ENCODE measurements at regions not wholly inside any gene's neighbourhood (a gene's known extent, or its start where the extent isn't known, plus 50 kb on each side); places are given as distances from the start of the nearest gene placed in this dataset.

DNA sequence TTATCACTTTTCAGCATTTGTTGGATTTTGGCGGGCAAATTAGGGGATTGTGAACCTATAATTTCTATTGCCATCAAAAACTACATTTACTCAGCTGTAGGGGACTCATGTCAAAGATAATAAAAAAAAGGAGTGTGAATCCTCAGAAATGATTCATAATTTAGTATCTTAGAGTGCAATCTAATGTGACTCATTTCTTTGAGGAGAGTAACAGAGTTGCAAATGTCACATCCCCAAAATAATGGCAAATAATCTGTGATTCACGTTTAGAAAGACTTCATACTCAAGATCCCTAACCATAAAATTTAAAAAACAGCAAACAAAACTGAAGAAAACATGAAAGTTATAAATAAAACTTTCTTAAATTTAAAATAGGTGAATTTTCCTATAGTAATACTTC is 373.0 kb downstream of the CDH2 start:
- Histone ChIP-seq H3K9ac (ENCODE audit: low read length) (no peak overlapping the region), H3K4me1 (ENCODE audit: control insufficient read depth in 1 of 2, insufficient read depth in 2 of 2, low read length in 2 of 2) (no peaks in the 10 kb centered on the region), H3K27ac (ENCODE audit: low read depth, low read length) (no peak overlapping the region), H3K79me2 (ENCODE audit: insufficient read depth, low read length) (no peaks in the 10 kb centered on the region), H3K4me2 (ENCODE audit: low read length) (no peak overlapping the region), H2AFZ (ENCODE audit: low read depth, low read length, poor library complexity, severe bottlenecking) (no peak overlapping the region), H3K4me3 (replicated peaks in 1 of 2; ENCODE audit: low read depth in 1 of 2, low read length in 2 of 2) (no peak overlapping the region), H3K36me3 (ENCODE audit: control insufficient read depth in 1 of 2, insufficient read depth in 2 of 2, low read length in 2 of 2) (no peaks in the 10 kb centered on the region), H3K9me2 (ENCODE audit: insufficient read depth) (no peaks in the 10 kb centered on the region), H4K20me1 (ENCODE audit: insufficient read depth) (no peaks in the 10 kb centered on the region), H3K9me3 (ENCODE audit: control insufficient read depth in 1 of 2, insufficient read depth in 1 of 2, low read depth in 1 of 2, low read length in 2 of 2) (no peaks in the 10 kb centered on the region; a peak in 1 of 4 replicates), H3K27me3 (ENCODE audit: insufficient read depth, low read length) (no peaks in the 10 kb centered on the region)
- intact Hi-C loops (cut with micrococcal nuclease): no loop called here
- ChIA-PET POLR2A (no interaction called here), RAD21 (ENCODE audit: low non-redundant PET in 1 of 2, low total read pairs in 2 of 2, uncharacterized antibody in 2 of 2, unreplicated experiment in 2 of 2) (no interaction called here), CTCF (no interaction called here)
- TF ChIP-seq SP1 (IDR thresholded peaks at IDR 0.05; ENCODE audit: low read depth): no peak
- TF ChIP-seq ZNF274 (IDR thresholded peaks at IDR 0.05; ENCODE audit: low read depth, low read length): no peak
- TF ChIP-seq, protein P1, sequence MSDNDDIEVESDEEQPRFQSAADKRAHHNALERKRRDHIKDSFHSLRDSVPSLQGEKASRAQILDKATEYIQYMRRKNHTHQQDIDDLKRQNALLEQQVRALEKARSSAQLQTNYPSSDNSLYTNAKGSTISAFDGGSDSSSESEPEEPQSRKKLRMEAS (IDR thresholded peaks at IDR 0.05): no peak
- no peak for TF ChIP-seq EZH2phosphoT487 (IDR thresholded peaks at IDR 0.05; ENCODE audit: borderline replicate concordance)
- DNase-seq (ENCODE audit: low read depth, low spot score): no peak
- no peak for ATAC-seq
- BruUV-seq (replicated peaks): no TSS peak

DNA sequence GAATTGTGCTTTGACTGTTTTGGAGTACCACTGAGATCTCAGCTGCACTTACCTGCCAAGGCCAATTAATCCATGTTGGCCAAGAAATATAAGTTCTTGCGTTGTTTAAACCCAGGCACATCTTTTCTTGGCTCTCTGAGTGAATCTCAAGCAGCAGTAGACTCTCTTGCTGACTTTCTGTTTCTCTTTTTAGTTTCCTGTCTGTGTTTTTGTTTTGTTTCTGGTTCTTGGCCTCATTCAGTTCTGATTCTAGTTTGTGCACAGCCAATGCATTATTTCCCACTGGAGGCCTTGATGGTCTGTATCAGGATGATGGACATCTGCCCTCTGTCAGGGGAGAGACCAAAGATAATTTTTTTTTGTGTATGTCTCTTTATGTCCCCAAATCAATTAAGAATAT is 379.4 kb downstream of the CDH2 start:
- no TSS peak for BruUV-seq (replicated peaks)
- no peaks in the 10 kb centered on the region for H3K27me3 ChIP-seq (ENCODE audit: insufficient read depth, low read length)
- no peak overlapping the region for H3K27ac ChIP-seq (ENCODE audit: low read depth, low read length)
- CTCF ChIA-PET: no interaction called here
- no peak overlapping the region for H3K9ac ChIP-seq (ENCODE audit: low read length)
- no peaks in the 10 kb centered on the region for H3K79me2 ChIP-seq (ENCODE audit: insufficient read depth, low read length)
- no peak overlapping the region for H3K4me3 ChIP-seq (replicated peaks in 1 of 2; ENCODE audit: low read depth in 1 of 2, low read length in 2 of 2)
- H3K9me2 ChIP-seq (ENCODE audit: insufficient read depth): no peaks in the 10 kb centered on the region
- intact Hi-C loops (cut with micrococcal nuclease): no loop called here
- POLR2A ChIA-PET: no interaction called here
- no peaks in the 10 kb centered on the region for H3K36me3 ChIP-seq (ENCODE audit: control insufficient read depth in 1 of 2, insufficient read depth in 2 of 2, low read length in 2 of 2)
- no peak overlapping the region for H2AFZ ChIP-seq (ENCODE audit: low read depth, low read length, poor library complexity, severe bottlenecking)
- no peak for TF ChIP-seq POLR2A (IDR thresholded peaks at IDR 0.05; ENCODE audit: borderline replicate concordance, extremely low read depth, insufficient read depth, insufficient read length)
- no peak for TF ChIP-seq SIN3A (IDR thresholded peaks at IDR 0.05; ENCODE audit: low read depth)
- TF ChIP-seq SRF (IDR thresholded peaks at IDR 0.05; ENCODE audit: low read depth): no peak
- TF ChIP-seq FOSL1 (IDR thresholded peaks at IDR 0.05; ENCODE audit: low read depth): no peak
- TF ChIP-seq YY1 (IDR thresholded peaks at IDR 0.05; ENCODE audit: extremely low read depth, insufficient replicate concordance, low read depth, low read length): no peak
- TF ChIP-seq, protein P2, sequence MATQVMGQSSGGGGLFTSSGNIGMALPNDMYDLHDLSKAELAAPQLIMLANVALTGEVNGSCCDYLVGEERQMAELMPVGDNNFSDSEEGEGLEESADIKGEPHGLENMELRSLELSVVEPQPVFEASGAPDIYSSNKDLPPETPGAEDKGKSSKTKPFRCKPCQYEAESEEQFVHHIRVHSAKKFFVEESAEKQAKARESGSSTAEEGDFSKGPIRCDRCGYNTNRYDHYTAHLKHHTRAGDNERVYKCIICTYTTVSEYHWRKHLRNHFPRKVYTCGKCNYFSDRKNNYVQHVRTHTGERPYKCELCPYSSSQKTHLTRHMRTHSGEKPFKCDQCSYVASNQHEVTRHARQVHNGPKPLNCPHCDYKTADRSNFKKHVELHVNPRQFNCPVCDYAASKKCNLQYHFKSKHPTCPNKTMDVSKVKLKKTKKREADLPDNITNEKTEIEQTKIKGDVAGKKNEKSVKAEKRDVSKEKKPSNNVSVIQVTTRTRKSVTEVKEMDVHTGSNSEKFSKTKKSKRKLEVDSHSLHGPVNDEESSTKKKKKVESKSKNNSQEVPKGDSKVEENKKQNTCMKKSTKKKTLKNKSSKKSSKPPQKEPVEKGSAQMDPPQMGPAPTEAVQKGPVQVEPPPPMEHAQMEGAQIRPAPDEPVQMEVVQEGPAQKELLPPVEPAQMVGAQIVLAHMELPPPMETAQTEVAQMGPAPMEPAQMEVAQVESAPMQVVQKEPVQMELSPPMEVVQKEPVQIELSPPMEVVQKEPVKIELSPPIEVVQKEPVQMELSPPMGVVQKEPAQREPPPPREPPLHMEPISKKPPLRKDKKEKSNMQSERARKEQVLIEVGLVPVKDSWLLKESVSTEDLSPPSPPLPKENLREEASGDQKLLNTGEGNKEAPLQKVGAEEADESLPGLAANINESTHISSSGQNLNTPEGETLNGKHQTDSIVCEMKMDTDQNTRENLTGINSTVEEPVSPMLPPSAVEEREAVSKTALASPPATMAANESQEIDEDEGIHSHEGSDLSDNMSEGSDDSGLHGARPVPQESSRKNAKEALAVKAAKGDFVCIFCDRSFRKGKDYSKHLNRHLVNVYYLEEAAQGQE (IDR thresholded peaks at IDR 0.05; ENCODE audit: low read depth): no peak
- no peak for TF ChIP-seq POLR2AphosphoS5 (IDR thresholded peaks at IDR 0.05; ENCODE audit: low read depth, low read length)
- TF ChIP-seq, protein P3, sequence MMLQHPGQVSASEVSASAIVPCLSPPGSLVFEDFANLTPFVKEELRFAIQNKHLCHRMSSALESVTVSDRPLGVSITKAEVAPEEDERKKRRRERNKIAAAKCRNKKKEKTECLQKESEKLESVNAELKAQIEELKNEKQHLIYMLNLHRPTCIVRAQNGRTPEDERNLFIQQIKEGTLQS (IDR thresholded peaks at IDR 0.05): no peak
- TF ChIP-seq ZNF274 (IDR thresholded peaks at IDR 0.05; ENCODE audit: low read depth, low read length): no peak
- no peak for TF ChIP-seq ELF1 (IDR thresholded peaks at IDR 0.05; ENCODE audit: borderline replicate concordance, low read depth)
- TF ChIP-seq SP1 (IDR thresholded peaks at IDR 0.05; ENCODE audit: low read depth): no peak
- TF ChIP-seq EZH2 (IDR thresholded peaks at IDR 0.05): no peak
- no peak for TF ChIP-seq CEBPB (IDR thresholded peaks at IDR 0.05; ENCODE audit: low read depth)
- TF ChIP-seq CBX3 (IDR thresholded peaks at IDR 0.05; ENCODE audit: low read depth): no peak
- TF ChIP-seq TCF7L2 (IDR thresholded peaks at IDR 0.05; ENCODE audit: borderline replicate concordance, extremely low read depth, insufficient read depth, insufficient read length): no peak
- ATAC-seq (no peak), DNase-seq (ENCODE audit: low read depth, low spot score) (no peak)
- no peaks in the 10 kb centered on the region for H3K4me1 ChIP-seq (ENCODE audit: control insufficient read depth in 1 of 2, insufficient read depth in 2 of 2, low read length in 2 of 2)
- RAD21 ChIA-PET (ENCODE audit: low non-redundant PET in 1 of 2, low total read pairs in 2 of 2, uncharacterized antibody in 2 of 2, unreplicated experiment in 2 of 2): no interaction called here
- H4K20me1 ChIP-seq (ENCODE audit: insufficient read depth): no peaks in the 10 kb centered on the region
- H3K4me2 ChIP-seq (ENCODE audit: low read length): no peak overlapping the region
- no peaks in the 10 kb centered on the region for H3K9me3 ChIP-seq (ENCODE audit: control insufficient read depth in 1 of 2, insufficient read depth in 1 of 2, low read depth in 1 of 2, low read length in 2 of 2)

All from HCT116 (cell line).